ENCODE measurements at regions not wholly inside any gene's neighbourhood (a gene's known extent, or its start where the extent isn't known, plus 50 kb on each side); places are given as distances from the start of the nearest gene placed in this dataset.

DNA sequence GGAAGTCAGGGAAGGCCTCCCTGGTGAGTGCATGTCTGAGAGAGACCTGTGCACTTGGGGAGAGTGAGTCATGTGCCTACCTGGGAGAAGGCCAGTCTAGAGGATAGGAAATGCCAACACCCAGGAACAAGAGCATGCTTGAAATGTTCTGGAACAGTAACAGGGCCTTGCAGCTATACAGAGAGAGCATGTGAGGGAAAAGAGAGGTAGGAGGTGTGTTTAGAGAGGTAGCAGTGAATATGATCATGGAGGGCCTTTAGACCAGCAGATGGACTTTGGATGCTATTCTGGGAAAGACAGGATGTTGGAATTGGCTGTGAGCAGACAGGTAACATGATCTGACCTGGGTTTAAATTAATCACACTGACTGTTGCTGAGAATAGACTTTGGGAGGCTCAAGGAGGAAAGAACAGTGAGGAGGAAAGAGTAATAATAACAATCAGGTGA lies 1143.6 kb downstream of the FLRT2 start:
- TF ChIP-seq, protein P1, sequence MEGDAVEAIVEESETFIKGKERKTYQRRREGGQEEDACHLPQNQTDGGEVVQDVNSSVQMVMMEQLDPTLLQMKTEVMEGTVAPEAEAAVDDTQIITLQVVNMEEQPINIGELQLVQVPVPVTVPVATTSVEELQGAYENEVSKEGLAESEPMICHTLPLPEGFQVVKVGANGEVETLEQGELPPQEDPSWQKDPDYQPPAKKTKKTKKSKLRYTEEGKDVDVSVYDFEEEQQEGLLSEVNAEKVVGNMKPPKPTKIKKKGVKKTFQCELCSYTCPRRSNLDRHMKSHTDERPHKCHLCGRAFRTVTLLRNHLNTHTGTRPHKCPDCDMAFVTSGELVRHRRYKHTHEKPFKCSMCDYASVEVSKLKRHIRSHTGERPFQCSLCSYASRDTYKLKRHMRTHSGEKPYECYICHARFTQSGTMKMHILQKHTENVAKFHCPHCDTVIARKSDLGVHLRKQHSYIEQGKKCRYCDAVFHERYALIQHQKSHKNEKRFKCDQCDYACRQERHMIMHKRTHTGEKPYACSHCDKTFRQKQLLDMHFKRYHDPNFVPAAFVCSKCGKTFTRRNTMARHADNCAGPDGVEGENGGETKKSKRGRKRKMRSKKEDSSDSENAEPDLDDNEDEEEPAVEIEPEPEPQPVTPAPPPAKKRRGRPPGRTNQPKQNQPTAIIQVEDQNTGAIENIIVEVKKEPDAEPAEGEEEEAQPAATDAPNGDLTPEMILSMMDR (IDR thresholded peaks at IDR 0.05; ENCODE audit: extremely low read depth in 1 of 2, insufficient read depth in 1 of 2, low read depth in 1 of 2, low read length in 2 of 2): no peak
- TF ChIP-seq EZH2 (IDR thresholded peaks at IDR 0.05; ENCODE audit: borderline replicate concordance, low read depth, low read length, severe bottlenecking): no peak
- TF ChIP-seq GATA2 (IDR thresholded peaks at IDR 0.05; ENCODE audit: insufficient read depth, insufficient read length, low read depth, low read length): no peak
- no peak for TF ChIP-seq POLR2A (IDR thresholded peaks at IDR 0.05; ENCODE audit: low read depth, low read length)
- TF ChIP-seq POLR2AphosphoS5 (IDR thresholded peaks at IDR 0.05; ENCODE audit: insufficient read depth, low read depth, low read length): no peak
- TF ChIP-seq JUN (IDR thresholded peaks at IDR 0.05; ENCODE audit: borderline replicate concordance, insufficient read depth, insufficient read length, low read depth): no peak
- no peak for TF ChIP-seq MYC (IDR thresholded peaks at IDR 0.05; ENCODE audit: low read depth, low read length)
- no peak for TF ChIP-seq MAX (IDR thresholded peaks at IDR 0.05; ENCODE audit: insufficient read depth, insufficient read length)
- no peak for TF ChIP-seq FOS (IDR thresholded peaks at IDR 0.05; ENCODE audit: borderline replicate concordance, insufficient read depth, low read length)
